ENCODE measurements at regions not wholly inside any gene's neighbourhood (a gene's known extent, or its start where the extent isn't known, plus 50 kb on each side); places are given as distances from the start of the nearest gene placed in this dataset.
"Not testable (repeated sequence)": the region's sequence is repeated elsewhere in the genome, so short reads cannot be mapped to it uniquely, and the experiment has no call there.

GRCh38 chr1:229150518-229150917 is 120.4 kb upstream of the RAB4A start:
- peaks cover 5% of the 10 kb centered on the region for H3K4me1 Mint-ChIP-seq
- H3K27ac Mint-ChIP-seq = no peak overlapping the region
- H3K9me3 Mint-ChIP-seq = no peaks in the 10 kb centered on the region
- DNase-seq = no peak
- peaks cover 12% of the 10 kb centered on the region for H3K27me3 Mint-ChIP-seq
- intact Hi-C loops (cut with micrococcal nuclease) = no loop called here
- H3K4me3 Mint-ChIP-seq = no peak overlapping the region
- H3K36me3 Mint-ChIP-seq (ENCODE audit: low read depth) = no peaks in the 10 kb centered on the region

- H3K4me1 Mint-ChIP-seq; H3K36me3 Mint-ChIP-seq (ENCODE audit: low read depth); intact Hi-C loops (cut with micrococcal nuclease); H3K9me3 Mint-ChIP-seq; DNase-seq; H3K4me3 Mint-ChIP-seq; H3K27me3 Mint-ChIP-seq; H3K27ac Mint-ChIP-seq: not testable (repeated sequence)
Observed at GRCh38 chr1:229151412-229151811, 119.5 kb upstream of the RAB4A start.

GRCh38 chr1:229152311-229152710 is 118.6 kb upstream of the RAB4A start:
- Mint-ChIP-seq H3K4me1 (peaks cover 7% of the 10 kb centered on the region), H3K27me3 (peaks cover 4% of the 10 kb centered on the region), H3K36me3 (ENCODE audit: low read depth) (no peaks in the 10 kb centered on the region), H3K27ac (no peak overlapping the region), H3K9me3 (no peaks in the 10 kb centered on the region), H3K4me3 (no peak overlapping the region)
- intact Hi-C loops (cut with micrococcal nuclease) = no loop called here
- no peak for DNase-seq

- Mint-ChIP-seq H3K4me3 (no peak overlapping the region), H3K27ac (no peak overlapping the region), H3K4me1 (peaks cover 7% of the 10 kb centered on the region), H3K9me3 (no peaks in the 10 kb centered on the region), H3K36me3 (ENCODE audit: low read depth) (no peaks in the 10 kb centered on the region), H3K27me3 (peaks cover 4% of the 10 kb centered on the region)
- intact Hi-C loops (cut with micrococcal nuclease) = no loop called here
- no peak for DNase-seq
Observed at GRCh38 chr1:229153955-229154548, 116.9 kb upstream of the RAB4A start.

- H3K4me3 Mint-ChIP-seq = no peak overlapping the region
Observed at GRCh38 chr1:229154811-229155210, 116.1 kb upstream of the RAB4A start.

GRCh38 chr1:229155472-229155871 is 115.4 kb upstream of the RAB4A start:
- no peak overlapping the region for H3K27ac Mint-ChIP-seq

More at GRCh38 chr1:229154811-229155210, 116.1 kb upstream of the RAB4A start:
- Mint-ChIP-seq H3K4me1 (peaks cover 7% of the 10 kb centered on the region), H3K9me3 (no peaks in the 10 kb centered on the region), H3K27me3 (peaks cover 4% of the 10 kb centered on the region), H3K27ac (no peak overlapping the region), H3K36me3 (ENCODE audit: low read depth) (no peaks in the 10 kb centered on the region)
- intact Hi-C loops (cut with micrococcal nuclease) = no loop called here
- no peak for DNase-seq

GRCh38 chr1:229156872-229157271 is 114.0 kb upstream of the RAB4A start:
- no peak overlapping the region for H3K27ac Mint-ChIP-seq

More at GRCh38 chr1:229155472-229155871, 115.4 kb upstream of the RAB4A start:
- Mint-ChIP-seq H3K9me3 (no peaks in the 10 kb centered on the region), H3K36me3 (ENCODE audit: low read depth) (no peaks in the 10 kb centered on the region), H3K4me1 (peaks cover 7% of the 10 kb centered on the region), H3K4me3 (peak overlapping the region; percentile 39), H3K27me3 (peaks cover 3% of the 10 kb centered on the region)
- intact Hi-C loops (cut with micrococcal nuclease) = no loop called here
- peak; percentile 69 for DNase-seq

GRCh38 chr1:229157480-229157879 is 113.4 kb upstream of the RAB4A start:
- no peak for DNase-seq
- H3K27ac Mint-ChIP-seq = no peak overlapping the region

More at GRCh38 chr1:229156872-229157271, 114.0 kb upstream of the RAB4A start:
- no peaks in the 10 kb centered on the region for H3K36me3 Mint-ChIP-seq (ENCODE audit: low read depth)
- H3K4me3 Mint-ChIP-seq = no peak overlapping the region
- peaks cover 7% of the 10 kb centered on the region for H3K4me1 Mint-ChIP-seq
- peaks cover 3% of the 10 kb centered on the region for H3K27me3 Mint-ChIP-seq
- no peak for DNase-seq
- intact Hi-C loops (cut with micrococcal nuclease) = no loop called here
- H3K9me3 Mint-ChIP-seq = no peaks in the 10 kb centered on the region

GRCh38 chr1:229158341-229158921 is 112.5 kb upstream of the RAB4A start:
- peaks cover 7% of the 10 kb centered on the region for H3K4me1 Mint-ChIP-seq
- H3K27ac Mint-ChIP-seq = no peak overlapping the region
- no peaks in the 10 kb centered on the region for H3K36me3 Mint-ChIP-seq (ENCODE audit: low read depth)
- intact Hi-C loops (cut with micrococcal nuclease) = no loop called here
- H3K4me3 Mint-ChIP-seq = no peak overlapping the region
- no peak for DNase-seq
- no peaks in the 10 kb centered on the region for H3K27me3 Mint-ChIP-seq
- no peaks in the 10 kb centered on the region for H3K9me3 Mint-ChIP-seq

More at GRCh38 chr1:229157480-229157879, 113.4 kb upstream of the RAB4A start:
- peaks cover 7% of the 10 kb centered on the region for H3K4me1 Mint-ChIP-seq
- no peak overlapping the region for H3K4me3 Mint-ChIP-seq
- no peaks in the 10 kb centered on the region for H3K9me3 Mint-ChIP-seq
- H3K36me3 Mint-ChIP-seq (ENCODE audit: low read depth) = no peaks in the 10 kb centered on the region
- peaks cover under 1% of the 10 kb centered on the region for H3K27me3 Mint-ChIP-seq
- intact Hi-C loops (cut with micrococcal nuclease) = no loop called here

GRCh38 chr1:229158927-229159326 is 112.0 kb upstream of the RAB4A start:
- Mint-ChIP-seq H3K27ac (no peak overlapping the region), H3K36me3 (ENCODE audit: low read depth) (no peaks in the 10 kb centered on the region), H3K27me3 (no peaks in the 10 kb centered on the region), H3K9me3 (no peaks in the 10 kb centered on the region), H3K4me1 (peaks cover 7% of the 10 kb centered on the region), H3K4me3 (no peak overlapping the region)
- DNase-seq = no peak
- intact Hi-C loops (cut with micrococcal nuclease) = no loop called here

GRCh38 chr1:229159668-229160544 is 111.0 kb upstream of the RAB4A start:
- Mint-ChIP-seq H3K27me3 (peaks cover 5% of the 10 kb centered on the region), H3K27ac (no peak overlapping the region), H3K36me3 (ENCODE audit: low read depth) (no peaks in the 10 kb centered on the region), H3K4me1 (peaks cover 10% of the 10 kb centered on the region), H3K4me3 (no peak overlapping the region), H3K9me3 (no peaks in the 10 kb centered on the region)
- no peak for DNase-seq
- intact Hi-C loops (cut with micrococcal nuclease) = no loop called here

- Mint-ChIP-seq H3K4me1 (peaks cover 6% of the 10 kb centered on the region), H3K4me3 (no peak overlapping the region), H3K36me3 (ENCODE audit: low read depth) (no peaks in the 10 kb centered on the region), H3K27me3 (peaks cover 5% of the 10 kb centered on the region), H3K27ac (no peak overlapping the region), H3K9me3 (no peaks in the 10 kb centered on the region)
- intact Hi-C loops (cut with micrococcal nuclease) = no loop called here
- no peak for DNase-seq
Observed at GRCh38 chr1:229161740-229162139, 109.2 kb upstream of the RAB4A start.

GRCh38 chr1:229162825-229163515 is 107.9 kb upstream of the RAB4A start:
- Mint-ChIP-seq H3K36me3 (ENCODE audit: low read depth) (no peaks in the 10 kb centered on the region), H3K27ac (no peak overlapping the region)

GRCh38 chr1:229164348-229164747 is 106.6 kb upstream of the RAB4A start:
- Mint-ChIP-seq H3K27ac (no peak overlapping the region), H3K9me3 (no peaks in the 10 kb centered on the region), H3K27me3 (peaks cover 10% of the 10 kb centered on the region), H3K4me3 (no peak overlapping the region), H3K4me1 (peaks cover 6% of the 10 kb centered on the region), H3K36me3 (ENCODE audit: low read depth) (no peaks in the 10 kb centered on the region)
- DNase-seq = no peak
- intact Hi-C loops (cut with micrococcal nuclease) = no loop called here

More at GRCh38 chr1:229162825-229163515, 107.9 kb upstream of the RAB4A start:
- Mint-ChIP-seq H3K9me3 (no peaks in the 10 kb centered on the region), H3K4me1 (peaks cover 6% of the 10 kb centered on the region), H3K4me3 (no peak overlapping the region), H3K27me3 (peaks cover 10% of the 10 kb centered on the region)
- intact Hi-C loops (cut with micrococcal nuclease) = no loop called here
- no peak for DNase-seq

Measured in activated CD4-positive, alpha-beta T cell treated with anti-CD3 and anti-CD28 coated beads, Interleukin-2, amount 10 ng/mL, durations not matched to agents 24 days and 14 days (primary cell).